ENCODE measurements at regions not wholly inside any gene's neighbourhood (a gene's known extent, or its start where the extent isn't known, plus 50 kb on each side); places are given as distances from the start of the nearest gene placed in this dataset.

DNA sequence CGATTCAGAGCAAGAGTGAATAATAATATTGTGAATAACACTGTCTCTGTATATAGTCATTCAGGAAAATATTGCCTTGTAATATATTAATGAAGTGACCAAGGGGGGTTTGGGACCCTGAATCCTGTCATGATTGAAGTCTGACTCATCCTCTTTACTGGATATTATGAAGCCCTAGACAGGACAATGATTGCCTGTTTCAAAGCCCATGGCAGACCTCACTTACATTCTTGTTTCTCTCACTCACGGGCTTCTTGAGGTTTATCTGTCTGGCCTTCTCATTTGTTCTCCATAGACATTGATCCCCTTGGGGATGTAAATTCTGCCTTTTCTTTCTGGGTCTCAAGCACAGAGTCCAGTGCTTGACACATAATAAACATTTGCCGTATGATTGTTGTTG is 449.3 kb upstream of the THRB start:
- TF ChIP-seq, protein P1, sequence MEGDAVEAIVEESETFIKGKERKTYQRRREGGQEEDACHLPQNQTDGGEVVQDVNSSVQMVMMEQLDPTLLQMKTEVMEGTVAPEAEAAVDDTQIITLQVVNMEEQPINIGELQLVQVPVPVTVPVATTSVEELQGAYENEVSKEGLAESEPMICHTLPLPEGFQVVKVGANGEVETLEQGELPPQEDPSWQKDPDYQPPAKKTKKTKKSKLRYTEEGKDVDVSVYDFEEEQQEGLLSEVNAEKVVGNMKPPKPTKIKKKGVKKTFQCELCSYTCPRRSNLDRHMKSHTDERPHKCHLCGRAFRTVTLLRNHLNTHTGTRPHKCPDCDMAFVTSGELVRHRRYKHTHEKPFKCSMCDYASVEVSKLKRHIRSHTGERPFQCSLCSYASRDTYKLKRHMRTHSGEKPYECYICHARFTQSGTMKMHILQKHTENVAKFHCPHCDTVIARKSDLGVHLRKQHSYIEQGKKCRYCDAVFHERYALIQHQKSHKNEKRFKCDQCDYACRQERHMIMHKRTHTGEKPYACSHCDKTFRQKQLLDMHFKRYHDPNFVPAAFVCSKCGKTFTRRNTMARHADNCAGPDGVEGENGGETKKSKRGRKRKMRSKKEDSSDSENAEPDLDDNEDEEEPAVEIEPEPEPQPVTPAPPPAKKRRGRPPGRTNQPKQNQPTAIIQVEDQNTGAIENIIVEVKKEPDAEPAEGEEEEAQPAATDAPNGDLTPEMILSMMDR (IDR thresholded peaks at IDR 0.05), result no peak
- TF ChIP-seq POLR2AphosphoS5 (IDR thresholded peaks at IDR 0.05; ENCODE audit: insufficient read depth in 1 of 2, low read depth in 1 of 2), result no peak
